ENCODE measurements at regions not wholly inside any gene's neighbourhood (a gene's known extent, or its start where the extent isn't known, plus 50 kb on each side); places are given as distances from the start of the nearest gene placed in this dataset.

DNA sequence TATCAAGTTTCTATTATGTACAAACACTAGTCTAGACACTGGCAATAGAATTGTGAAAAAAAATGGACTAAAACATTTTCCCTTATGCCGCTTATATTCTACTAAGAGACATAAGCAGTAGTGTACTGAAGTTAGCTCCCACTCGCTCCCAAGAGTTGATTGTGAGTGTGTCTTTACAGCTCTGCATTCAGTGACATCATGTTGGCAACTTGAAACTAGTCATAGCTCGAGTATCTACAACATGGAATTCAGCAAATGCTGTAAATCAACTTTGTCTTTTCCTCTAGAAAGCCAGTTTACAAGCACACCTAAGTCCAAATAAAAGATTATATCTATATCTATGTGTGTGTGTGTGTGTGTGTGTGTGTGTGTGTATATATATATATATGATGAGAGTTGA lies 58.8 kb upstream of the MAGI2 start:
- no peak for TF ChIP-seq CTCF (IDR thresholded peaks at IDR 0.05)
- TF ChIP-seq EZH2 (IDR thresholded peaks at IDR 0.05; ENCODE audit: borderline replicate concordance, insufficient read depth, low read depth, low read length, poor library complexity, severe bottlenecking) = no peak

All from B cell (primary cell).